ENCODE measurements at regions not wholly inside any gene's neighbourhood (a gene's known extent, or its start where the extent isn't known, plus 50 kb on each side); places are given as distances from the start of the nearest gene placed in this dataset.

- no peak for DNase-seq (ENCODE audit: low read depth in 2 of 2)
These were observed 119.0 kb downstream of the RFLNA start for GRCh38 chr12:124413915-124414314.

- DNase-seq (ENCODE audit: low read depth in 2 of 2): no peak
These were observed 118.5 kb downstream of the RFLNA start for GRCh38 chr12:124413401-124413800.

GRCh38 chr12:124412646-124413015 is 117.7 kb downstream of the RFLNA start:
- no peak for DNase-seq (ENCODE audit: low read depth in 2 of 2)

GRCh38 chr12:124411953-124412645 is 117.2 kb downstream of the RFLNA start:
- DNase-seq (ENCODE audit: low read depth in 2 of 2): no peak

- DNase-seq (ENCODE audit: low read depth in 2 of 2): no peak
These were observed 116.5 kb downstream of the RFLNA start for GRCh38 chr12:124411281-124411878.

GRCh38 chr12:124410354-124411175 is 115.7 kb downstream of the RFLNA start:
- DNase-seq (ENCODE audit: low read depth in 2 of 2): no peak

GRCh38 chr12:124408822-124409517 is 114.1 kb downstream of the RFLNA start:
- no peak for DNase-seq (ENCODE audit: low read depth in 2 of 2)

GRCh38 chr12:124407074-124407473 is 112.2 kb downstream of the RFLNA start:
- no peak for DNase-seq (ENCODE audit: low read depth in 2 of 2)

GRCh38 chr12:124406043-124406442 is 111.2 kb downstream of the RFLNA start:
- DNase-seq (ENCODE audit: low read depth in 2 of 2): no peak

GRCh38 chr12:124405592-124405991 is 110.7 kb downstream of the RFLNA start:
- DNase-seq (ENCODE audit: low read depth in 2 of 2): no peak

GRCh38 chr12:124405151-124405550 is 110.3 kb downstream of the RFLNA start:
- no peak for DNase-seq (ENCODE audit: low read depth in 2 of 2)

GRCh38 chr12:124404162-124404784 is 109.4 kb downstream of the RFLNA start:
- no peak for DNase-seq (ENCODE audit: low read depth in 2 of 2)

- DNase-seq (ENCODE audit: low read depth in 2 of 2): no peak
These were observed 108.4 kb downstream of the RFLNA start for GRCh38 chr12:124403273-124403672.

GRCh38 chr12:124402248-124403066 is 107.6 kb downstream of the RFLNA start:
- DNase-seq (ENCODE audit: low read depth in 2 of 2): no peak

- DNase-seq (ENCODE audit: low read depth in 2 of 2): no peak
These were observed 106.9 kb downstream of the RFLNA start for GRCh38 chr12:124401704-124402221.

GRCh38 chr12:124400124-124400523 is 105.2 kb downstream of the RFLNA start:
- no peak for DNase-seq (ENCODE audit: low read depth in 2 of 2)

GRCh38 chr12:124399622-124400021 is 104.7 kb downstream of the RFLNA start:
- DNase-seq (ENCODE audit: low read depth in 2 of 2): no peak

- DNase-seq (ENCODE audit: low read depth in 2 of 2): no peak
These were observed 103.8 kb downstream of the RFLNA start for GRCh38 chr12:124398578-124399227.

- no peak for DNase-seq (ENCODE audit: low read depth in 2 of 2)
These were observed 103.1 kb downstream of the RFLNA start for GRCh38 chr12:124397807-124398577.

- DNase-seq (ENCODE audit: low read depth in 2 of 2): no peak
These were observed 102.4 kb downstream of the RFLNA start for GRCh38 chr12:124397399-124397679.
